DND-41 (cell line): ENCODE measurements at regions not wholly inside any gene's neighbourhood (a gene's known extent, or its start where the extent isn't known, plus 50 kb on each side); places are given as distances from the start of the nearest gene placed in this dataset.

Experiments
- EZH2 ChIP-seq: IDR thresholded peaks from 3 replicates; pipeline ENCODE4 v1.6.1; 2012; ENCODE audit warnings: borderline replicate concordance, low read depth, mild to moderate bottlenecking, moderate library complexity, low read length, inconsistent platforms; ENCODE audit not compliant: severe bottlenecking
- TF ChIP-seq, protein P1 (sequence below): IDR thresholded peaks from 2 replicates; pipeline ENCODE4 v1.5.1; 2012; ENCODE audit warnings: borderline replicate concordance, low read length, moderate library complexity, mild to moderate bottlenecking; ENCODE audit not compliant: poor library complexity, severe bottlenecking; ENCODE audit errors: extremely low read depth

DNA sequence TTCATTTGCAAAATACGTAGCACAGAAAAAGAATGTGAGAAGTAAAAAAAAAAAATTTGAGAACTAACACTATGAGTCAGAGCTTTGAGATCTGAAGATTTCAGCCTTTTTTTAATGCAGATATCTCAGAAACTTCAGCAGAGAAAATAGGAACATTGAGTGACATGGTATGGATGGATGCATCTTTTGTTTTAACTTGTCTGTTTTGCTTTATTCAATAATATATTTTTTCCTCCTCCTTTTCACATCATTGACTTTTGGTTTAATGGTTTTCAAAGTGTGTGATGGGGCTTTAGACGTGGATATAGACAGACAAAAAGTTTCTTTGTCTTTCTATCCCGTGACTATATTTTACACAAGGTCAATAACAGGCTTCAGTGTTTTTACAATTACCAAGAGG lies 426.7 kb upstream of the FRG2C start:
- TF ChIP-seq, protein P1, sequence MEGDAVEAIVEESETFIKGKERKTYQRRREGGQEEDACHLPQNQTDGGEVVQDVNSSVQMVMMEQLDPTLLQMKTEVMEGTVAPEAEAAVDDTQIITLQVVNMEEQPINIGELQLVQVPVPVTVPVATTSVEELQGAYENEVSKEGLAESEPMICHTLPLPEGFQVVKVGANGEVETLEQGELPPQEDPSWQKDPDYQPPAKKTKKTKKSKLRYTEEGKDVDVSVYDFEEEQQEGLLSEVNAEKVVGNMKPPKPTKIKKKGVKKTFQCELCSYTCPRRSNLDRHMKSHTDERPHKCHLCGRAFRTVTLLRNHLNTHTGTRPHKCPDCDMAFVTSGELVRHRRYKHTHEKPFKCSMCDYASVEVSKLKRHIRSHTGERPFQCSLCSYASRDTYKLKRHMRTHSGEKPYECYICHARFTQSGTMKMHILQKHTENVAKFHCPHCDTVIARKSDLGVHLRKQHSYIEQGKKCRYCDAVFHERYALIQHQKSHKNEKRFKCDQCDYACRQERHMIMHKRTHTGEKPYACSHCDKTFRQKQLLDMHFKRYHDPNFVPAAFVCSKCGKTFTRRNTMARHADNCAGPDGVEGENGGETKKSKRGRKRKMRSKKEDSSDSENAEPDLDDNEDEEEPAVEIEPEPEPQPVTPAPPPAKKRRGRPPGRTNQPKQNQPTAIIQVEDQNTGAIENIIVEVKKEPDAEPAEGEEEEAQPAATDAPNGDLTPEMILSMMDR = no peak
- TF ChIP-seq EZH2 = no peak
